GM19351 (cell line): ENCODE measurements at regions not wholly inside any gene's neighbourhood (a gene's known extent, or its start where the extent isn't known, plus 50 kb on each side); places are given as distances from the start of the nearest gene placed in this dataset.
A peak's percentile ranks its signal among the peaks of the same experiment; 100 is the strongest.
"Not testable (repeated sequence)": the region's sequence is repeated elsewhere in the genome, so short reads cannot be mapped to it uniquely, and the experiment has no call there.

Experiments used
- ATAC-seq: cut with Tn5 transposase; IDR thresholded peaks from one replicate; pipeline ENCODE4 v1.9.1; 2021; ENCODE audit warnings: mild to moderate bottlenecking, moderate library complexity; ENCODE audit not compliant: unreplicated experiment

DNA sequence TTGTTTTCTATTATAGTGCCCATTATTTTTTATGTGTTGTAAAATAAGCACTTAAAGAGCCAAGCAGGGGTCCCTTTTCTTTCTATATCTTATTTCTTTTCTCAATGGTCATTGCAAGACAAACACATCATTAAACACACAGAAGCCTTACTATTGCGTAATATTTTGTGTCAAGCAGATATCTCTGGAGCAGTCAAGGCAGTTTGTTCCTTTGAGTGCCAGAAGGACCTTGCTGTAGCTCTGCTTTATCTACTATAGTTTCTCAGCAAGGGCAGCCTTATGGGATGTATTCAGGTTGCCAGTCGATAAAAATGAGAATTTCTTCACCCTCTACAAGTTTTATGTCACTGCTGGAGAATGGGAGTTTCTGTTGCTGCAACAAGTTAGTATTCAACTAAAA lies 319.3 kb downstream of the TDRD3 start:
- no peak for ATAC-seq

GRCh38 chr13:60707878-60708277 lies 310.9 kb downstream of the TDRD3 start:
- no peak for ATAC-seq

DNA sequence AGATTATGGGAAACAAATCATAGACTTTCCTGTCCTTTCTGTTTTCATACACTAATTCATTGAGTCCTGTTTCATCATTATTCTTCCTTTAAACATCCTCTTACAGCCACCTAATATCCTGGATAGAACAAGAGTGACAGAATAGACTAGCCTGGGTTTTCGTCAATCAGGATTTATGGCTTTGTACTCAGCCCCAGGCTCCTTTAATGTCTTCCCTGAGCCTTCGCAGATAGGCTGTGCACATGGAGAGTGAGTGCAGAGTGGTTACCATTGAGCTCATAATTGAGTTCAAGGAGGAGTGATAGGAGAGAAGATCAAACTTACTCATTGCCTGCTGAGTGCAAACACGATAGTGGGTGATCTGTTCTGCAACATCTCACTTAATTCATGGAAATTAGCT lies 304.9 kb downstream of the TDRD3 start:
- ATAC-seq, result no peak

GRCh38 chr13:60700994-60701393 lies 304.0 kb downstream of the TDRD3 start:
- no peak for ATAC-seq

DNA sequence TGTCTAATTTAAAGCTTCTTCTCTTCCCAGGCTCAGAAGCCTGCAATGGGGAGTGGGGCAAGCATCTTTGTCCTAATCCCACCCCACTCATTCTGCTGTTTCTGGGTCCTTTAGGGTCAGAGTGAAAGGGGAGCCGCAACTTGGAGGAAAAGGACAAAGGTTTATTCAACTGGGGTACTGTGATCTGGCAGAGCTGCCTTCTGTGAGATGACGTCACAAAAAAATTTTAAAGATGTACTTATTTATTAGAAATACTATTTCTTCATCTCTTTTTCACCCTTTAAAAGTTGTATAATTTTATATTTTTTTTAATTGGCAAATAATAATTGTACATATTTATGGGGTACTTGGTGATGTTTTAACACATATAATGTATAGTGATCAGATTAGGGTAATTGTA lies 302.6 kb downstream of the TDRD3 start:
- no peak for ATAC-seq

GRCh38 chr13:60696602-60697001 lies 299.6 kb downstream of the TDRD3 start:
- ATAC-seq, result no peak

DNA sequence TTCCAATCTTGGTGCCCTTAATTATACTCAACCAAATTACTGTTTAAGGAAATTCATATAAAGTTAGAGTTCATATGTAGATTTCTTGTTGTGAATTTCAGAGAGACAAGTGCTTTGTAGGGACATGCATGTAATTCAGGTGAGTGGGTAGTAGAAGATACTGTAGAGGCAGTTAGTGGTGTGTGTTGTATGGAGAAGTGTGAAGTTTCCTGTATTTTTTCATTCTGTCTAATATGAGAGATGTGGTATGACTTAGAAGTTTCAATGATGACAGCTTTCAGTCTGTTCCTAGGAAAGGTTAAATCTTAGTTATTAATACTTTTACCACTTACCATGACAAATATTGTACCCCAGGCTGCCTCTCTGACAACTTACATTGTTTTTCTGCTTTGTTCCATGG lies 294.2 kb downstream of the TDRD3 start:
- ATAC-seq, result no peak

GRCh38 chr13:60690604-60691003 lies 293.6 kb downstream of the TDRD3 start:
- no peak for ATAC-seq

GRCh38 chr13:60689571-60689970 lies 292.6 kb downstream of the TDRD3 start:
- no peak for ATAC-seq

DNA sequence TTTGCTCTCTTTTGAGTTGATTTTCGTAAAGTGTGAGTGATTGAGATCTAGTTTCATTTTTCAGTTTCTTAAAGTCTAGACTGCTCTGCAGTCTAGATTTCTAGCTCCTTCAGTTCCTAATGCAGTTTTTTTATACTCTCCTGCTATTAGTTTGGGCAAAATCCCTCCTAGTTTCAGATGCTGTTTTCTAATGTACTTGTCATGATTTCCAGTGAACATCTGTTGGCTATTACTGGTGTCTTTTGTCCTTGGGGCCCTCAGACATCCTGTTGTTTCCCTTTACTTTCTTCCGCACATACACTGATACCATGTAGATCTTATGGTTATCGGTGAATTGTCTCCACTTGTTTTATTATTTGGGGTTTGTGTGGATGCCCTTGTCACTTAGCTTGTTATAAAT lies 292.1 kb downstream of the TDRD3 start:
- no peak for ATAC-seq

- ATAC-seq, result no peak
Measured at GRCh38 chr13:60679928-60680694, 283.1 kb downstream of the TDRD3 start.

DNA sequence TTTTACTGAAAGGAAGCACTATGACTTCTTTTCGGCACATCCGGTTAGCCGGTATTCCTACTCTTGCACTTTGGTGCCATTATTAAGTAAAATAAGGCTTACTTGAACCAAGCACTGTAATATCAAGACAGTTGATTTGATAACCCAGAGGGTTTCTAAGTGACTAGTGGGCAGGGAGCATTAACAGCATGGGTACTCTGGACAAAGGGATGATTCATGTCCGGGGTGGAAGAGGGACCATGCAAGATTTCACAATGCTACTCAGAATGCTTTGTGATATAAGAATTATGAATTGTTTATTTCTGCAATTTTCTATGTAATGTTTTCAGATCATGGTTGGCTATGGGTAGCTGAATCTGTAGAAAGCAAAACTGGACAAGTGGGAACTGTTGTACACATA lies 282.1 kb downstream of the TDRD3 start:
- ATAC-seq, result no peak

DNA sequence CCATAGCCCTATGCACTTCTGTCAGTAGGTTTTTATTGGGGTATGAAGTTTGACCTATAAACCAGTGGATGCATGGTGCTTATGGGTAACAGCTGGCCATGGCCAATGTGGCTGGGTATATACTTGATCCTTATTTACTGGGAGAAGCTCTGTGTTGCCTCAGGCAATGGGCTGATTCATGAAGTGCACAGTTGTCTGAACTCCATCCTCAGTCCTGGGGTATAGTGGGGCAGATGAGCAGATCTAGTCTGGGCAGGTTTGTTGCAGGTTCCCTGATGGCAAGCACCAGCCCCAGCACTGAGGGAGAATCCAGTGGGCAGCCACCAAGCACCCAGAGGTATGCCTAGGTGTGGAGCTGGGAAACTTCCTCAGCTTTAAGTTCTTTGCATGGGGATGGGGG lies 274.4 kb downstream of the TDRD3 start:
- no peak for ATAC-seq

DNA sequence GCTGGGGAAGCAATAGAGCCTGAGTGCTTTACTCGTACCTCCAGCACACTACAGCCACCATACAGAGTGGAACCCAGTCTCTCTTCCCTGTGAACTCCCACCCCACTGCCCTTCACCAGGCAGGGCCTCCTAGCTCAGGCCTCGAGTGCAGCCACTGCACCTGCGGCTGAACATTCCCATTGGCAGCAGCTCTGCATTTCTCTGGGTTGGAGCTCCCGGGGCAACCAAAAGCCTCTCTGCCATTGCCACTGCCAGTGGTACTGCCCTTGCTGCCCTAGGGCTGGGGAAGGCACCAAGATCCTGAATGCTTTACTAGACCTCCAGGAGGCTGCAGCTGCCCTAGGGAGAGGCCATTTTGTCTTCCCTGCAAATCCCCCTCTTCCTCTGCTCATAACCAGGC lies 266.8 kb downstream of the TDRD3 start:
- ATAC-seq, result no peak

GRCh38 chr13:60662595-60662994 lies 265.6 kb downstream of the TDRD3 start:
- ATAC-seq, result peak; percentile 79

- ATAC-seq, result no peak
Measured at GRCh38 chr13:60661521-60661920, 264.5 kb downstream of the TDRD3 start.

- not testable (repeated sequence) for ATAC-seq
Measured at GRCh38 chr13:60657586-60657985, 260.6 kb downstream of the TDRD3 start.

GRCh38 chr13:60655256-60655655 lies 258.2 kb downstream of the TDRD3 start:
- ATAC-seq, result no peak

DNA sequence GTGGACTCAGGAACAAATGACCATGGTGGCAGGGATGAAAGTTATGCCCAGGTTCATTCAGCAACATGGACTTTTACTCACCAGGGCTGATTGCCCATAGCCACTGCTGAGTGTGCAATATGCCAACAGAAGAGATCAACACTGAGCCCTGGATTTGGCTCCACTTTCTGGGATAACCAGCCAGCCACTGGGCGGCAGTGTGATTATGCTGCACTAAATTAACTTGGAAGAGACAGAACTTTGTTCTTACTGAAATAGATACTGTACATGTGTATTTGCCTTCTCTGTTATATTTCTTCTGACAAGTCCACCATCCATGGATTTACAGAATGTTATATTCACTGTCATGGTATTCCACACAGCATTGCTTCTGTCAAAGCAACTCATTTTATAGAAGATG lies 257.4 kb downstream of the TDRD3 start:
- ATAC-seq, result no peak

DNA sequence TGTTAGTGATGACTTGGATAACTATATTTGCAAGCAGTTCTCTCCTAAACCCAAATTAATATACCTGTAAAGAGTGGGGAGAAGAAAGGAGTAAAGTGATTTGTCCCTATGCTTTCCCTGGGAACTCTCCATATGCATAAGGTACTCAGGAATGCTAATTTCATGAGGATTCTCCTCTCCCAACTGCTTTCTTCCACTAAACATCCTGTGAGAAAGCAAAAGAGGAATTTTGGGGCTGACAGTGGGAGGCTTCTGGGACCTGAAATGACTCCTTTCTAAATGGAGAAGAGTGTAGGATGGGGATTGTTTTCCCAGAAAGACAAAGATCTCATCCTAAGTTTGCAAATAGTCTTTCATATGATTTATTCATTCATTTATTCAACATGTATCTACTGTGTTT lies 250.5 kb downstream of the TDRD3 start:
- ATAC-seq, result no peak

GRCh38 chr13:60646620-60647019 lies 249.6 kb downstream of the TDRD3 start:
- ATAC-seq, result no peak

DNA sequence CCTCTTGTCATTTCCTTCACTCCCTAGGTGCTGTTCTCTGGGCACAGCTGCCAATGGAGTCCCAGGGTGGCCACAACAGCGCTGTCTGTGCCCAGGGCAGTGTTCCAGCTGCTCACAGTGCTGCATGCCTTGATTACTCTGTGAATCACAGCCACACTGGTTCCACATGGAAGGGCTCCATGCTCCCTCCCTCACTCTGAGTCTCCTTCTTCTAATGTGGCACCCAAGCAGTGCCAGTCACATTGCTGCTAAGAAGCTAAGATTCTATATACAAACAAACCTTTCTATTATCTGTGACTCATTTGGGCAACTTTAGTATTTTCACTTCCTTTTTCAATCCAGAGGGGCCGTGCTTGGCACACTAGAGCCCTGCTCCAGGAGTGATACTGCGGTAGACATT lies 248.7 kb downstream of the TDRD3 start:
- no peak for ATAC-seq

DNA sequence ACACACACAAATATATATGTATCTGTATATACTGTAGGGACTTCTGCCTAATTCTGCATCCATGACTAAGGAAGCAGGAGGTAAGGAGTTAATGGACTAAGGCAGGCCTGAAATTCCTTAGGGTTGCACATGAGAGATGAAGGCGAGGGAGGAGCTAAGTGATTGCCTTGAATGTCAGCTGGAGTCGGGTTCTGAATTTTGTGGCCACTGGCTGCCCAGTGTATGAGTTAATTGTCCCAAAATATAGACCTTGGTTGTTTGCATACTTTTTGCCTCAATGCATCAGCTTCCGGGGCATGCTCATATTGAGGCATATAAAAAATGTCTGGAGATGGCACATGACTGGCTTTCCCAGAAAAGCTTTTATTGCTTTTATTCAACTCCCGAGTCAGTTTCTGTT lies 245.5 kb downstream of the TDRD3 start:
- ATAC-seq, result no peak
